GM12873 (cell line): ENCODE measurements at regions not wholly inside any gene's neighbourhood (a gene's known extent, or its start where the extent isn't known, plus 50 kb on each side); places are given as distances from the start of the nearest gene placed in this dataset.

Experiments used
- TF ChIP-seq, protein P1 (sequence below): IDR thresholded peaks from 2 replicates; pipeline ENCODE4 v1.5.1; 2012; ENCODE audit warnings: low read depth, mild to moderate bottlenecking, moderate library complexity, low read length, control low read depth; ENCODE audit not compliant: insufficient read depth; ENCODE audit errors: missing control alignments

DNA sequence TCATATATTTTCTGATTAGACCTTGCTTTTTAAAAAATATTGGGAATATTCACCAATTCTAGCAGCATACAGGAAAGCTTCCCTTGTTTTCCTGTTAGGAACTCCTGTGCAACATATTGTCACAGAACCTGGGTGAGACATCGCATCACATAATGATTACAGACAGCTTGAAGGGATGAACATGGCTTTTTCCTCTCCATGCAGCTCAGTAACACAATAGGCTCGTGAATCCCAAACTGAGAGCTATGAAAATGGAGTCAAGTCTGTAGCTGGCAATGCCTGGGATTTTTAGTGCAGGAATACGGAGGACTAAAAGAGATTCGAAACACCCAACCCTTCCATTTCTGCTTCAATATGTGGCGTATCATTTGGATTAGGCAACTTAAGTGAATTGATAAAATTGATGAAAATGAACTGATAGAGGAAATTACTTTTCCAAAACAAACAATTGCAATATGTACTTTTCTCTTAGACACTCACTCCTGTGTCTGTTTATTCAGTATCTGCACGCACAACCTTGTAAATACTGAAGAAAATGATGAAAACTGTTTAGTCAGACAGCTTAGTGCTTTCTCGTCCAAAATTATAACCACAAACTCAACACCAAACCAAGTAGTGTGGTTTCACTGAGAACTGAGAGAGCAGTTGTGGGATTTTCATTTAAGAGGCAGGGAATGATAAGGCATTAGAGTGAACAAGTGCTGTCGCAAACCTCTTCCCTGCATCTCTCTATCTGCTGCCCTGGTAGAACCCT, 250.4 kb downstream of the PTBP2 start:
- TF ChIP-seq, protein P1, sequence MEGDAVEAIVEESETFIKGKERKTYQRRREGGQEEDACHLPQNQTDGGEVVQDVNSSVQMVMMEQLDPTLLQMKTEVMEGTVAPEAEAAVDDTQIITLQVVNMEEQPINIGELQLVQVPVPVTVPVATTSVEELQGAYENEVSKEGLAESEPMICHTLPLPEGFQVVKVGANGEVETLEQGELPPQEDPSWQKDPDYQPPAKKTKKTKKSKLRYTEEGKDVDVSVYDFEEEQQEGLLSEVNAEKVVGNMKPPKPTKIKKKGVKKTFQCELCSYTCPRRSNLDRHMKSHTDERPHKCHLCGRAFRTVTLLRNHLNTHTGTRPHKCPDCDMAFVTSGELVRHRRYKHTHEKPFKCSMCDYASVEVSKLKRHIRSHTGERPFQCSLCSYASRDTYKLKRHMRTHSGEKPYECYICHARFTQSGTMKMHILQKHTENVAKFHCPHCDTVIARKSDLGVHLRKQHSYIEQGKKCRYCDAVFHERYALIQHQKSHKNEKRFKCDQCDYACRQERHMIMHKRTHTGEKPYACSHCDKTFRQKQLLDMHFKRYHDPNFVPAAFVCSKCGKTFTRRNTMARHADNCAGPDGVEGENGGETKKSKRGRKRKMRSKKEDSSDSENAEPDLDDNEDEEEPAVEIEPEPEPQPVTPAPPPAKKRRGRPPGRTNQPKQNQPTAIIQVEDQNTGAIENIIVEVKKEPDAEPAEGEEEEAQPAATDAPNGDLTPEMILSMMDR = no peak

DNA sequence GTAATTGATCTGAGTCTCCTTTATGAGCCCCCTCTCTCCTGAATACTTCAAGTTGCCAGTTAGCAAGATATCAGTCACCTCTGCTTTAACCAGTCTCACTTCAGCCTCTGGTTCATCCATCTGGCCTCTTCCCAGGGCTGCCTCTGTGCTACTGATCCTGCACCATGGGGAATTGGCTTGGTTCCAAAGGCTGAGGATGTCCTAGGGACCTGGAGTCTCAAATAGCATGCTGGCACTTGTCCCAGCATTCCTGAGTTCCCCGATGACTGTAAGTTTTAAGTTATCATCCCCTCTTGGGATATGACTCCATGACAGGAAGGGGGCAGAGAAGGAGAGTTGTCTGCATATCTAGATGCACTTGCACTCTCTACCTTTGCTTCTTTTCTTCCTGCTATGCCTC, 252.0 kb downstream of the PTBP2 start:
- TF ChIP-seq, protein P1 = no peak

DNA sequence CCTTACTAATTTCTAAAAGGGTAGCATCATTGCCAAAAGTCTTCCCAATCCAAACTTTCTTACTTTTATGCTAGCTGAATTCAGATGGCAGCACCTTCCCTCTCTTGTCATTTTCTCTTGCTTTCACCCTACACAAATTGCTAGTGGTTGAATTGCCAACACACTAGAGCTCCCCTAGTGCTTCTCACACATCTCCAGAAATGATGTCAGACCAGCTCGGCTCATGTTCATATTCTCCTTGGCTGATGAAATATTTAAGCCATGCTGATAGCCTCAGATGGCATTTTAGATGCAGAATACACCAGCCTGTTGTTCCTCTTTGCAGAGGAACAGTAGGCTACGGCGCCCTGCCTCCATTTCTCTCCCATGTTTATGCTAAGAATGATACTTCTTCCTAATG, 256.9 kb downstream of the PTBP2 start:
- TF ChIP-seq, protein P1 = no peak

DNA sequence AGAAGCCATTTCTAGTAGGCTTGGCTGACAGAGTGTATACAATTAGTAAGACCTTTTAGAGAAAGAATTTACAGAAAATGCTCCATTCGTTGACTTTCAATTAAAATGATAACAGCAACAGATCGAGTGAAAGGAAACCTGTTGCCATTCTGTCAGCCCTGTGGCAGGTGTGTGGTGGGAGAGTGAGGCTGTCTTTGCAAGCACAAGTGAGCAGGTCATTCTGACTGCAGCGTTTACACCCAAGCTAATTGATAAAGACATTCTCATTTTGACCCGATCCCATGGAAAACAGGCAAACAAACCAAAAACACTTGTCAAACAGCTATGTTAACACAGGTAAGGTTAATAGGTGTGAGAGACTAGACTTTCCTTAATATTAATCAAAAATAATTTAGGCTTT, 257.3 kb downstream of the PTBP2 start:
- TF ChIP-seq, protein P1 = no peak

DNA sequence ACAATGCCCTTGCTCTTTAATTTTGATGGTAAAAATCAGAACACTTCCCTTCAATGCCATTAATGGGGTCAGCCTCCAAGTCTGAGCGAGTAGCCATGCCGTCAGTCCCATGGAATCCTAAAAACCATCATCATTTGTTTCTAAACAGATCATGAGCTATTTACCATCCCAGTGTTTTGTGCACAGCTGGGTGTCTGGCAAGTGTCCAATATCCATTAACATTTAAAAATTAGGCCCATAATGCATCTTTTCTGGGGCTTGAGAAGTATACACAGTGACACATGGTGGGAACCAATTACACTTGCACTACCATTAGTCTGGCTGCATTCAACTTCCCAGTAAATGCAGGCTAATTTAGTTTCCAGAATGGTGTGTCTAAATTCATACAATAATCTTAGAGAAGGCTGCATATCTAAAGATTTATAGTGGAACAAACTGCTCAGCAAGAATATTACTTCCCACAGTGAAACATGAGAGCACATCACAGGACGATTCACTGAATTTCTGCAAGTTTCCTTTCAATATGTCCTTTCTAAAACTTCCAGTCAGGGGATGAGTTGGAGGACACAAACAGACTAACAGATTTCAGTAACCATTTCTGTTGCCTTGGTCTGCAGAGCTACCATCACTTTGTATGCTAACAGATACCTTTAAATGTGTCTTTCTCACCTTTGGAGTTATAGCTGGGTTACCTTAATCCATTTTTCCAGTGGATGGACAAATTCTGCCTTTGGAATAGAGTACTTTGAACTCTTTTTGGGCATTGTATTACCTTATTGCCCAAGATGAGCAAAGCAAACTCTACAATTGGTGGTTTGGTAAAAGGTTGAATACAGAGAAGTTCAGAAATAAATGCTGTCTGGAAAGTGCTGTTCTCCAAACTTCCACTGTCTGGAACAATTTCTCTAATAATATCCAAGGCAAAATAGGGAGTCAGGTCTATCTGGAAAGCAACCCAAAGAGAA, 258.0 kb downstream of the PTBP2 start:
- TF ChIP-seq, protein P1 = no peak

DNA sequence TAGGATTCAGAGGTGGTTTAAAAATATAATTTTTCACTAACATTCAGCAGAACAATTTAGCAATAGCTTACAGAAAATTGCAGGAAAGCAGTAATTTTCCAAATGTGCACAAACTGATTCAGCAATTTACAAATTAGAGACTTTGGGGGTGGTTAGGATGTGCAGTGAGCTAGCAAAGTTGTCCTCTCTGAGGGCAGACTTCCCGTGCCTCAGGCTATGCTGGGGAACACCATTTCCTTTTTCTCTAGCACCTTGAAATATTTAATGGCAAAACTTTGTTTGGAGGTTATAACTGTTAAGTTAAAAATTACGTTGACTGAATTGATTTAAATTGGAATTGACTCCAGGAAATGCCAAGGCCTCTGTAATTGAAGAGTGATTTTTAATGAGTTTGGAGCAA, 258.9 kb downstream of the PTBP2 start:
- TF ChIP-seq, protein P1 = no peak

DNA sequence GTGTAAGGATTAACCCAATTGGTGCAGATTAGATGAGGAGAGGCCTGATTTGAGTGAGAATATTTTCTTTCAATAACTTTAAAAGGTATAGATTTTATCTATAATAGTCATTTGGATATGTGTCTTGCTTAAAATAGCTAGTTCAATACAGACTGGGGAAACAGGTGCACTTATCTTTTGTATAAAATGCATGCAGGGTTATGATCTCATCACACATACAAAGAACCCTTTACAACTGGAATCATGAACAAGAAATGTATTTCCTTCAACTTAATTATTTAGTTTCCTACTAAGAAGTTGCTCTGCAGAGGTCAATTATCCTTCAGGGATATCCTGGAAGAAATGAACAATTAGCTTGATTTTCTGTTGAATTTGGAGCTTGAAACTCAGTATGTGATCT, 259.6 kb downstream of the PTBP2 start:
- TF ChIP-seq, protein P1 = no peak
